ENCODE measurements at regions not wholly inside any gene's neighbourhood (a gene's known extent, or its start where the extent isn't known, plus 50 kb on each side); places are given as distances from the start of the nearest gene placed in this dataset.
A peak's percentile ranks its signal among the peaks of the same experiment; 100 is the strongest.

DNA sequence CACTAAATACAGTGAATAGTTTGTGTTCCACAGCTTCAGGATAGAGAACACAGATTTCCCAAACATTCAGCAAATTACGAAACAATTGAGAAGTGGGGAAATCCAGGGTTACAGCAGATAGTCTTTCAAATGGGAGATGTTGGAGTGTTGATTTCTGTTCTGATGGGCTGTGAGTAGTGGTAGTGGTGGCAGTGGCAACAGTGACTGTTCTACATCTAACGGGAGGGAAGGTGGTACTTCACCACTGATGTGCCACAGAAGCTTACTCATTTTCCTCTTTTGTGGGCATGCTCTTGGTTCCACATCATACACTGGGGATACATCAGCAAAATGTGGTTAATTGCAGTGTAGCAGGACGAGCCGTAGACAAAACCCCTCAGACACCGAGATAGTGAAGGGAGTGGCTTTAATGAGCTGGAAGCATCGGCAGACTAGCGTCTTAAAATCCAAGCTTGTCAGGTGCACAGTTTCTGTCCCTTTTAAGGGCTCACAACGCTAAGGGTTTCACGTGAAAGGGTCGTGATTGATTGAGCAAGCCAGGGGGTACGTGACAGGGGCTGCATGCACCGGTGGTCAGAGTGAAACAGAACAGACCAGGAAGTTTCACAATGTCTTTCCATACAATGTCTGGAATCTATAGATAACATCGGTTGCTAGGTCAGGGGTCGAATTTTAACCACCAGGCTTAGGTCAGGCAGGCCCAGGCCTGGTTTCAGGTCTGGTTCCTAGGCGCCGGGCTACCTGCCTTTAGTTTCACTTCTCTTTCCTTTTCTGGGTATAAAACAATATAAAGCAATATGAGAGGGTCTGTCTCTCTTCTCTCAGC is 330.6 kb upstream of the FBXO33 start (continued):
- TF ChIP-seq MLXIP (CRISPR knock-in tag; IDR thresholded peaks at IDR 0.05; ENCODE audit: borderline replicate concordance) (peak; percentile 100), SOX5 (CRISPR knock-in tag; IDR thresholded peaks at IDR 0.05; ENCODE audit: borderline replicate concordance) (peak; percentile 96), MYC (CRISPR knock-in tag; IDR thresholded peaks at IDR 0.05; ENCODE audit: borderline replicate concordance) (peak; percentile 84; the same call in 1 of the 2 replicates), ATF7 (IDR thresholded peaks at IDR 0.05) (no peak), ATF7 (CRISPR knock-in tag; IDR thresholded peaks at IDR 0.05) (peak; percentile 77; the same call in 1 of the 2 replicates), NFRKB (IDR thresholded peaks at IDR 0.05) (no peak), FOSL2 (CRISPR knock-in tag; IDR thresholded peaks at IDR 0.05) (peak; percentile 75), ZNF644 (CRISPR knock-in tag; IDR thresholded peaks at IDR 0.05; ENCODE audit: low read depth) (peak; percentile 72), ZNF850 (CRISPR knock-in tag; conservative IDR thresholded peaks at IDR 0.05) (0 out of 2 replicates have a peak, but pooled peaks have one; percentile 47), ZNF543 (CRISPR knock-in tag; IDR thresholded peaks at IDR 0.05) (peak; percentile 95), DR1 (CRISPR knock-in tag; IDR thresholded peaks at IDR 0.05) (no peak), SETDB1 (CRISPR knock-in tag; IDR thresholded peaks at IDR 0.05; ENCODE audit: borderline replicate concordance) (peak; percentile 82; the same call in 1 of the 2 replicates), ZNF512B (CRISPR knock-in tag; IDR thresholded peaks at IDR 0.05; ENCODE audit: borderline replicate concordance) (peak; percentile 96; the same call in 1 of the 2 replicates), ZNF616 (CRISPR knock-in tag; IDR thresholded peaks at IDR 0.05; ENCODE audit: low read depth) (peak; percentile 57; the same call in 1 of the 2 replicates), ZNF879 (CRISPR knock-in tag; IDR thresholded peaks at IDR 0.05) (no peak; the same call in 1 of the 2 replicates), HOXA9 (CRISPR knock-in tag; IDR thresholded peaks at IDR 0.05; ENCODE audit: borderline replicate concordance) (0 out of 2 replicates have a peak, but pooled peaks have one; percentile 51), LCORL (IDR thresholded peaks at IDR 0.05) (no peak), LCORL (CRISPR knock-in tag; IDR thresholded peaks at IDR 0.05) (peak; percentile 99)
- TF ChIP-seq, protein P1, sequence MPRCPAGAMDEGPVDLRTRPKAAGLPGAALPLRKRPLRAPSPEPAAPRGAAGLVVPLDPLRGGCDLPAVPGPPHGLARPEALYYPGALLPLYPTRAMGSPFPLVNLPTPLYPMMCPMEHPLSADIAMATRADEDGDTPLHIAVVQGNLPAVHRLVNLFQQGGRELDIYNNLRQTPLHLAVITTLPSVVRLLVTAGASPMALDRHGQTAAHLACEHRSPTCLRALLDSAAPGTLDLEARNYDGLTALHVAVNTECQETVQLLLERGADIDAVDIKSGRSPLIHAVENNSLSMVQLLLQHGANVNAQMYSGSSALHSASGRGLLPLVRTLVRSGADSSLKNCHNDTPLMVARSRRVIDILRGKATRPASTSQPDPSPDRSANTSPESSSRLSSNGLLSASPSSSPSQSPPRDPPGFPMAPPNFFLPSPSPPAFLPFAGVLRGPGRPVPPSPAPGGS (CRISPR knock-in tag; IDR thresholded peaks at IDR 0.05): peak; percentile 96; the same call in 1 of the 2 replicates
- TF ChIP-seq, protein P2, sequence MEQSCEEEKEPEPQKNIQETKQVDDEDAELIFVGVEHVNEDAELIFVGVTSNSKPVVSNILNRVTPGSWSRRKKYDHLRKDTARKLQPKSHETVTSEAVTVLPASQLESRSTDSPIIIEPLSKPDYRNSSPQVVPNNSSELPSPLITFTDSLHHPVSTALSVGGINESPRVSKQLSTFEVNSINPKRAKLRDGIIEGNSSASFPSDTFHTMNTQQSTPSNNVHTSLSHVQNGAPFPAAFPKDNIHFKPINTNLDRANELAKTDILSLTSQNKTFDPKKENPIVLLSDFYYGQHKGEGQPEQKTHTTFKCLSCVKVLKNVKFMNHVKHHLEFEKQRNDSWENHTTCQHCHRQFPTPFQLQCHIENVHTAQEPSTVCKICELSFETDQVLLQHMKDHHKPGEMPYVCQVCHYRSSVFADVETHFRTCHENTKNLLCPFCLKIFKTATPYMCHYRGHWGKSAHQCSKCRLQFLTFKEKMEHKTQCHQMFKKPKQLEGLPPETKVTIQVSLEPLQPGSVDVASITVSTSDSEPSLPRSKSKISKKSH (CRISPR knock-in tag; IDR thresholded peaks at IDR 0.05; ENCODE audit: borderline replicate concordance): no peak; the same call in 1 of the 2 replicates

Measured in HepG2 (cell line).